ENCODE measurements at regions not wholly inside any gene's neighbourhood (a gene's known extent, or its start where the extent isn't known, plus 50 kb on each side); places are given as distances from the start of the nearest gene placed in this dataset.

GRCh38 chr9:32247168-32247567, 137.3 kb upstream of the ACO1 start:
- no peak for DNase-seq

- no peak for DNase-seq
Measured at GRCh38 chr9:32248189-32248712, 136.2 kb upstream of the ACO1 start.

GRCh38 chr9:32251539-32251938, 132.9 kb upstream of the ACO1 start:
- peak; percentile 6 for DNase-seq

GRCh38 chr9:32253731-32254130, 130.7 kb upstream of the ACO1 start:
- DNase-seq, result no peak

- DNase-seq, result no peak
Measured at GRCh38 chr9:32255026-32255425, 129.4 kb upstream of the ACO1 start.

GRCh38 chr9:32258482-32258881, 126.0 kb upstream of the ACO1 start:
- no peak for DNase-seq

- DNase-seq, result no peak
Measured at GRCh38 chr9:32260151-32260862, 124.1 kb upstream of the ACO1 start.

- no peak for DNase-seq
Measured at GRCh38 chr9:32264170-32264864, 120.1 kb upstream of the ACO1 start.

- DNase-seq, result no peak
Measured at GRCh38 chr9:32265037-32265436, 119.4 kb upstream of the ACO1 start.

GRCh38 chr9:32278991-32279390, 105.5 kb upstream of the ACO1 start:
- no peak for DNase-seq

- DNase-seq, result no peak
Measured at GRCh38 chr9:32289756-32290155, 94.7 kb upstream of the ACO1 start.

- no peak for DNase-seq
Measured at GRCh38 chr9:32291370-32291769, 93.1 kb upstream of the ACO1 start.

- DNase-seq, result no peak
Measured at GRCh38 chr9:32292611-32293010, 91.8 kb upstream of the ACO1 start.

- no peak for DNase-seq
Measured at GRCh38 chr9:32293091-32293490, 91.4 kb upstream of the ACO1 start.

GRCh38 chr9:32294106-32294505, 90.3 kb upstream of the ACO1 start:
- DNase-seq, result no peak

- DNase-seq, result no peak
Measured at GRCh38 chr9:32300373-32300772, 84.1 kb upstream of the ACO1 start.

GRCh38 chr9:32304495-32304894, 79.9 kb upstream of the ACO1 start:
- DNase-seq, result no peak

GRCh38 chr9:32306006-32306405, 78.4 kb upstream of the ACO1 start:
- no peak for DNase-seq

GRCh38 chr9:32319312-32319929, 65.0 kb upstream of the ACO1 start:
- no peak for DNase-seq

- DNase-seq, result no peak
Measured at GRCh38 chr9:32322622-32323021, 61.8 kb upstream of the ACO1 start.

GRCh38 chr9:32326146-32326545, 58.3 kb upstream of the ACO1 start:
- DNase-seq, result no peak

- no peak for DNase-seq
Measured at GRCh38 chr9:32331240-32331639, 53.2 kb upstream of the ACO1 start.

- no peak for DNase-seq
Measured at GRCh38 chr9:32334112-32334511, 50.3 kb upstream of the ACO1 start.
